Activated T-helper 1 cell treated with anti-CD3 and anti-CD28 coated beads, Interleukin-12 subunit alpha, Interleukin-12 subunit beta, Interleukin-2, Interleukin-4 antibody, amounts not matched to agents 30 ng/mL and 10 ng/mL and 1 ng/mL, durations not matched to agents 14 hours and 24 hours and 36 hours (primary cell): ENCODE measurements at regions not wholly inside any gene's neighbourhood (a gene's known extent, or its start where the extent isn't known, plus 50 kb on each side); places are given as distances from the start of the nearest gene placed in this dataset.

Experiments
- DNase-seq: peaks from one replicate; pipeline ENCODE4 v3.0.0; 2021; ENCODE audit warnings: low spot score
- H3K27ac Mint-ChIP-seq: one replicate; pipeline ENCODE4 v1.8.0; 2021; ENCODE audit warnings: mild to moderate bottlenecking, mixed read lengths
- H3K27me3 Mint-ChIP-seq: one replicate; pipeline ENCODE4 v1.8.0; 2022; ENCODE audit warnings: mild to moderate bottlenecking, moderate library complexity, mixed read lengths; ENCODE audit not compliant: insufficient read depth
- H3K36me3 Mint-ChIP-seq: one replicate; pipeline ENCODE4 v1.8.0; 2021; ENCODE audit warnings: low read depth, mixed read lengths
- H3K4me1 Mint-ChIP-seq: one replicate; pipeline ENCODE4 v1.8.0; 2021; ENCODE audit warnings: low read depth, mixed read lengths
- H3K4me3 Mint-ChIP-seq: one replicate; pipeline ENCODE4 v1.8.0; 2021; ENCODE audit warnings: mild to moderate bottlenecking, moderate library complexity, mixed read lengths
- H3K9me3 Mint-ChIP-seq: one replicate; pipeline ENCODE4 v1.8.0; 2021; ENCODE audit warnings: mixed read lengths
- intact Hi-C: fragments of 100-400 bp; cut with micrococcal nuclease; formaldehyde crosslinking; loops from one replicate; pipeline ENCODE4 v1.15.1; 2024

GRCh38 chr3:168162172-168162571 is 66.4 kb upstream of the GOLIM4 start:
- Mint-ChIP-seq H3K4me3 (no peak overlapping the region), H3K27ac (no peak overlapping the region), H3K36me3 (no peaks in the 10 kb centered on the region), H3K9me3 (no peaks in the 10 kb centered on the region), H3K4me1 (no peaks in the 10 kb centered on the region), H3K27me3 (no peaks in the 10 kb centered on the region)
- DNase-seq, result no peak
- intact Hi-C loops, result no loop called here

GRCh38 chr3:168161696-168162095 is 66.0 kb upstream of the GOLIM4 start:
- H3K27me3 Mint-ChIP-seq, result no peaks in the 10 kb centered on the region
- no peaks in the 10 kb centered on the region for H3K4me1 Mint-ChIP-seq
- H3K27ac Mint-ChIP-seq, result no peak overlapping the region
- no peak for DNase-seq
- intact Hi-C loops, result no loop called here
- H3K36me3 Mint-ChIP-seq, result no peaks in the 10 kb centered on the region
- H3K4me3 Mint-ChIP-seq, result no peak overlapping the region
- H3K9me3 Mint-ChIP-seq, result no peaks in the 10 kb centered on the region

GRCh38 chr3:168157903-168158302 is 62.2 kb upstream of the GOLIM4 start:
- Mint-ChIP-seq H3K36me3 (no peaks in the 10 kb centered on the region), H3K27ac (no peak overlapping the region)
- intact Hi-C loops, result no loop called here

GRCh38 chr3:168157099-168157700 is 61.5 kb upstream of the GOLIM4 start:
- no peak for DNase-seq
- peaks cover 9% of the 10 kb centered on the region for H3K9me3 Mint-ChIP-seq
- no peak overlapping the region for H3K4me3 Mint-ChIP-seq
- H3K36me3 Mint-ChIP-seq, result no peaks in the 10 kb centered on the region
- H3K4me1 Mint-ChIP-seq, result no peaks in the 10 kb centered on the region
- H3K27me3 Mint-ChIP-seq, result peaks cover 1% of the 10 kb centered on the region
- H3K27ac Mint-ChIP-seq, result no peak overlapping the region
- intact Hi-C loops, result no loop called here

More at GRCh38 chr3:168157903-168158302, 62.2 kb upstream of the GOLIM4 start:
- no peak for DNase-seq
- Mint-ChIP-seq H3K4me3 (no peak overlapping the region), H3K9me3 (peaks cover 8% of the 10 kb centered on the region), H3K27me3 (no peaks in the 10 kb centered on the region), H3K4me1 (no peaks in the 10 kb centered on the region)

- Mint-ChIP-seq H3K36me3 (no peaks in the 10 kb centered on the region), H3K4me3 (no peak overlapping the region), H3K27ac (no peak overlapping the region), H3K9me3 (peaks cover 12% of the 10 kb centered on the region), H3K4me1 (no peaks in the 10 kb centered on the region), H3K27me3 (peaks cover 2% of the 10 kb centered on the region)
- intact Hi-C loops, result no loop called here
- no peak for DNase-seq
Observed at GRCh38 chr3:168156479-168156878, 60.8 kb upstream of the GOLIM4 start.

- peaks cover 2% of the 10 kb centered on the region for H3K27me3 Mint-ChIP-seq
- H3K4me3 Mint-ChIP-seq, result no peak overlapping the region
- no peaks in the 10 kb centered on the region for H3K36me3 Mint-ChIP-seq
- intact Hi-C loops, result no loop called here
- H3K4me1 Mint-ChIP-seq, result no peaks in the 10 kb centered on the region
- peaks cover 12% of the 10 kb centered on the region for H3K9me3 Mint-ChIP-seq
- DNase-seq, result no peak
- no peak overlapping the region for H3K27ac Mint-ChIP-seq
Observed at GRCh38 chr3:168155303-168155702, 59.6 kb upstream of the GOLIM4 start.

- H3K4me3 Mint-ChIP-seq, result no peak overlapping the region
- H3K9me3 Mint-ChIP-seq, result peaks cover 12% of the 10 kb centered on the region
- no peak overlapping the region for H3K27ac Mint-ChIP-seq
- no peaks in the 10 kb centered on the region for H3K4me1 Mint-ChIP-seq
- DNase-seq, result no peak
- H3K36me3 Mint-ChIP-seq, result no peaks in the 10 kb centered on the region
- intact Hi-C loops, result no loop called here
- H3K27me3 Mint-ChIP-seq, result peaks cover 2% of the 10 kb centered on the region
Observed at GRCh38 chr3:168154089-168154488, 58.4 kb upstream of the GOLIM4 start.

- Mint-ChIP-seq H3K36me3 (no peaks in the 10 kb centered on the region), H3K4me1 (no peaks in the 10 kb centered on the region), H3K4me3 (no peak overlapping the region), H3K9me3 (peaks cover 12% of the 10 kb centered on the region), H3K27ac (no peak overlapping the region), H3K27me3 (peaks cover 2% of the 10 kb centered on the region)
- DNase-seq, result no peak
- intact Hi-C loops, result no loop called here
Observed at GRCh38 chr3:168152149-168152548, 56.4 kb upstream of the GOLIM4 start.
